ENCODE measurements at regions not wholly inside any gene's neighbourhood (a gene's known extent, or its start where the extent isn't known, plus 50 kb on each side); places are given as distances from the start of the nearest gene placed in this dataset.

DNA sequence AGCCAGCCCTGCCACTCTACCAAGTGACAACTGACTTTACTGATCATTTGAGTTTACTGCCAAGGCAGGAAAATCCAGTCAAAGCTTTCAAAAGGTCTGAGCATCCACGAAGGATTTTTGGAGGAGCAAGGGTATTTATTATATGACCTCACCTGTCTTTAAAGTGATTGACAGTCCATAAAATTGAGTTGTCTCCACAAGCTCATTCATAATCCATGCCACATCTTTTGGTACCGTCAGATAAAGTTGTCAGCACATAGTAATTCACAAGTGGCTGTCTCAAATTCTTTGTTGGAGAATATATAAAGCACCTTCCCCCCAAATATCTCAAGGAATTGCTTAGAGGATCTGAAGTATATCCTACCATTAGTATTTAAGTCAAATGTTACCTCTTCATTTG, 240.5 kb downstream of the METTL4 start:
- TF ChIP-seq, protein P1, sequence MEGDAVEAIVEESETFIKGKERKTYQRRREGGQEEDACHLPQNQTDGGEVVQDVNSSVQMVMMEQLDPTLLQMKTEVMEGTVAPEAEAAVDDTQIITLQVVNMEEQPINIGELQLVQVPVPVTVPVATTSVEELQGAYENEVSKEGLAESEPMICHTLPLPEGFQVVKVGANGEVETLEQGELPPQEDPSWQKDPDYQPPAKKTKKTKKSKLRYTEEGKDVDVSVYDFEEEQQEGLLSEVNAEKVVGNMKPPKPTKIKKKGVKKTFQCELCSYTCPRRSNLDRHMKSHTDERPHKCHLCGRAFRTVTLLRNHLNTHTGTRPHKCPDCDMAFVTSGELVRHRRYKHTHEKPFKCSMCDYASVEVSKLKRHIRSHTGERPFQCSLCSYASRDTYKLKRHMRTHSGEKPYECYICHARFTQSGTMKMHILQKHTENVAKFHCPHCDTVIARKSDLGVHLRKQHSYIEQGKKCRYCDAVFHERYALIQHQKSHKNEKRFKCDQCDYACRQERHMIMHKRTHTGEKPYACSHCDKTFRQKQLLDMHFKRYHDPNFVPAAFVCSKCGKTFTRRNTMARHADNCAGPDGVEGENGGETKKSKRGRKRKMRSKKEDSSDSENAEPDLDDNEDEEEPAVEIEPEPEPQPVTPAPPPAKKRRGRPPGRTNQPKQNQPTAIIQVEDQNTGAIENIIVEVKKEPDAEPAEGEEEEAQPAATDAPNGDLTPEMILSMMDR (IDR thresholded peaks at IDR 0.05) = no peak
- no peak for TF ChIP-seq POLR2AphosphoS5 (IDR thresholded peaks at IDR 0.05)

Data from stomach (tissue), 4 donors.